ENCODE measurements at regions not wholly inside any gene's neighbourhood (a gene's known extent, or its start where the extent isn't known, plus 50 kb on each side); places are given as distances from the start of the nearest gene placed in this dataset.

GRCh38 chr20:12737497-12737896 is 271.3 kb upstream of the SPTLC3 start:
- TF ChIP-seq CTCF (IDR thresholded peaks at IDR 0.05) (no peak), EZH2 (IDR thresholded peaks at IDR 0.05; ENCODE audit: borderline replicate concordance, insufficient read depth, low read depth, low read length, poor library complexity, severe bottlenecking) (no peak)

Measured in B cell (primary cell).